GM23338 (cell line): ENCODE measurements at regions not wholly inside any gene's neighbourhood (a gene's known extent, or its start where the extent isn't known, plus 50 kb on each side); places are given as distances from the start of the nearest gene placed in this dataset.

Experiments
- ATAC-seq: fragments of 200-7000 bp; cut with Tn5 transposase; 3 replicates; pipeline ENCODE4 v1.9.1; 2020
- DNase-seq: peaks from one replicate; pipeline ENCODE4 v3.0.0-alpha.2; 2015; ENCODE audit warnings: low spot score
- H2AFZ ChIP-seq: fragments of 200-600 bp; sonication (generic); 2 replicates; pipeline ENCODE4 v1.8.0; 2016; ENCODE audit warnings: antibody characterized with exemption, mild to moderate bottlenecking, moderate library complexity
- H3F3A ChIP-seq: fragments of 200-600 bp; sonication (generic); replicated peaks from 2 replicates; pipeline ENCODE4 v1.8.0; 2017; ENCODE audit warnings: antibody characterized with exemption, mixed run types, low read depth
- H3K27ac ChIP-seq: fragments of 200-600 bp; sonication (generic); 2 replicates; pipeline ENCODE4 v1.6.1; 2016; ENCODE audit warnings: low read depth
- H3K27me3 ChIP-seq: fragments of 200-600 bp; sonication (generic); 2 replicates; pipeline ENCODE4 v1.8.0; 2016; ENCODE audit warnings: mild to moderate bottlenecking, mixed run types, moderate library complexity; ENCODE audit not compliant: insufficient read depth
- H3K36me3 ChIP-seq: fragments of 200-600 bp; sonication (generic); 2 replicates; pipeline ENCODE4 v1.8.0; 2016; ENCODE audit warnings: mild to moderate bottlenecking; ENCODE audit not compliant: insufficient read depth
- H3K4me1 ChIP-seq: fragments of 200-600 bp; sonication (generic); 2 replicates; pipeline ENCODE4 v1.8.0; 2016; ENCODE audit warnings: mild to moderate bottlenecking, moderate library complexity; ENCODE audit not compliant: insufficient read depth
- H3K4me2 ChIP-seq: fragments of 200-600 bp; sonication (generic); 2 replicates; pipeline ENCODE4 v1.7.1; 2017; ENCODE audit warnings: mixed run types
- H3K4me3 ChIP-seq: fragments of 200-600 bp; sonication (generic); 2 replicates; pipeline ENCODE4 v1.6.1; 2016; ENCODE audit warnings: mixed run types
- H3K79me2 ChIP-seq: fragments of 200-600 bp; sonication (generic); replicated peaks from 2 replicates; pipeline ENCODE4 v1.8.0; 2017; ENCODE audit warnings: mild to moderate bottlenecking; ENCODE audit not compliant: insufficient read depth
- H3K9me2 ChIP-seq: fragments of 200-600 bp; sonication (generic); 2 replicates; pipeline ENCODE4 v1.8.0; 2017; ENCODE audit not compliant: insufficient read depth
- H4K20me1 ChIP-seq: fragments of 200-600 bp; sonication (generic); replicated peaks from 2 replicates; pipeline ENCODE4 v1.8.0; 2017; ENCODE audit warnings: mild to moderate bottlenecking; ENCODE audit not compliant: insufficient read depth
- H3K27ac Mint-ChIP-seq: 2 replicates; pipeline ENCODE4 v1.8.0; 2020; ENCODE audit warnings: inconsistent platforms, mild to moderate bottlenecking, moderate library complexity, mixed read lengths
- H3K27me3 Mint-ChIP-seq: 3 replicates; pipeline ENCODE4 v1.8.0; 2022; ENCODE audit warnings: low read depth, mild to moderate bottlenecking, moderate library complexity, mixed read lengths, inconsistent platforms; ENCODE audit not compliant: insufficient read depth, poor library complexity
- H3K36me3 Mint-ChIP-seq: 3 replicates; pipeline ENCODE4 v1.8.0; 2021; ENCODE audit warnings: low read depth, mild to moderate bottlenecking, inconsistent platforms, moderate library complexity, mixed read lengths
- H3K4me1 Mint-ChIP-seq: 3 replicates; pipeline ENCODE4 v1.8.0; 2020; ENCODE audit warnings: mild to moderate bottlenecking, inconsistent platforms, mixed read lengths
- H3K4me3 Mint-ChIP-seq: 3 replicates; pipeline ENCODE4 v1.8.0; 2021; ENCODE audit warnings: moderate library complexity, mild to moderate bottlenecking, inconsistent platforms, mixed read lengths
- H3K9me3 Mint-ChIP-seq: 3 replicates; pipeline ENCODE4 v1.8.0; 2020; ENCODE audit warnings: moderate library complexity, mild to moderate bottlenecking, inconsistent platforms, mixed read lengths
- CREB1 ChIP-seq: fragments of 250-450 bp; sonication (Bioruptor Pico); IDR thresholded peaks from 2 replicates; pipeline ENCODE4 v1.5.0; 2020; ENCODE audit warnings: low read depth, mild to moderate bottlenecking, moderate library complexity
- CTCF ChIP-seq, 2 experiments: fragments of 200-600 bp in 1 of 2; sonication (generic) in 1 of 2; conservative IDR thresholded peaks; 2 replicates each; pipeline versions ENCODE4 v1.5.1 to v1.6.1; 2016 to 2017; ENCODE audit warnings: antibody characterized with exemption in 2 of 2, low read depth in 2 of 2, mild to moderate bottlenecking in 2 of 2, moderate library complexity in 1 of 2
- ETS1 ChIP-seq: IDR thresholded peaks from 2 replicates; pipeline ENCODE4 v1.6.1; 2016; ENCODE audit warnings: antibody characterized with exemption
- EZH2 ChIP-seq: fragments of 200-600 bp; sonication (generic); IDR thresholded peaks from one replicate; pipeline ENCODE4 v1.8.0; 2017; ENCODE audit warnings: antibody characterized with exemption, mild to moderate bottlenecking, low read depth; ENCODE audit not compliant: unreplicated experiment
- EZH2phosphoT487 ChIP-seq: fragments of 200-600 bp; sonication (generic); IDR thresholded peaks from one replicate; pipeline ENCODE4 v1.8.1; 2018; ENCODE audit warnings: antibody characterized with exemption; ENCODE audit not compliant: unreplicated experiment
- JUNB ChIP-seq: IDR thresholded peaks from one replicate; pipeline ENCODE4 v1.6.1; 2016; ENCODE audit warnings: antibody characterized with exemption; ENCODE audit not compliant: unreplicated experiment
- NANOG ChIP-seq: IDR thresholded peaks from 2 replicates; pipeline ENCODE4 v1.6.1; 2016; ENCODE audit warnings: antibody characterized with exemption, borderline replicate concordance
- POLR2AphosphoS5 ChIP-seq: IDR thresholded peaks from 2 replicates; pipeline ENCODE4 v1.6.1; 2016; ENCODE audit warnings: antibody characterized with exemption, low read depth
- STAT1 ChIP-seq: IDR thresholded peaks from one replicate; pipeline ENCODE4 v1.6.1; 2016; ENCODE audit warnings: antibody characterized with exemption; ENCODE audit not compliant: unreplicated experiment
- ZNF114 ChIP-seq: fragments of 250-450 bp; sonication (Bioruptor Pico); IDR thresholded peaks from 2 replicates; pipeline ENCODE4 v1.5.0; 2020; ENCODE audit warnings: mild to moderate bottlenecking, moderate library complexity
- ZNF331 ChIP-seq: fragments of 250-450 bp; sonication (Bioruptor Pico); IDR thresholded peaks from 2 replicates; pipeline ENCODE4 v1.5.0; 2020; ENCODE audit warnings: low read depth, mild to moderate bottlenecking, moderate library complexity
- ZNF462 ChIP-seq: fragments of 250-450 bp; sonication (Bioruptor Pico); IDR thresholded peaks from 2 replicates; pipeline ENCODE4 v1.5.0; 2020; ENCODE audit warnings: mild to moderate bottlenecking, moderate library complexity
- TF ChIP-seq, protein P1 (sequence below): IDR thresholded peaks from one replicate; pipeline ENCODE4 v1.6.1; 2018; ENCODE audit warnings: antibody characterized with exemption; ENCODE audit not compliant: unreplicated experiment

DNA sequence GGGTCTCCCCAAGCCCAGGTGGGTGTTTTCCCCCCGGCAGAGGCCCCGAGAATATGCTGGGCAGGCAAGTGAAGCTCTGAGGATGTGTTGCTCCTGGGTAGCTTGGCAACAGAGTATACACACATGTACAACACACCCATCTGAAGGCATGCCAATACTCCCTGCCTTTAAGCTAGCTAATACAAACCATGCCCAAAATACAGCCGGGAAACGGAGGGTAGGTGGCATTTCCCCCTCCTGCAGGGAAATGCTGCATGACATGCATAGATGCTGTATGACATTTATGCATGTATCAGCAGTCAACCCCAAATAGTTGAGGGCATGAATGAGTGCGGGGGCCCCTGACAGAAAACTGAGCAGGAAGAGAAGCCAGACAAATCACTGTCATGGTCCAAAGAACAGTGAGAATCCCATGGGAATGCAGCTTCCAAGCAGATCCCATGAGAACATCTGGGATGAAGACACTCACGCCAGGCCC lies 614.1 kb downstream of the EBF1 start:
- Mint-ChIP-seq H3K27ac (no peak overlapping the region), H3K36me3 (no peaks in the 10 kb centered on the region), H3K4me1 (peaks cover 23% of the 10 kb centered on the region), H3K4me3 (no peak overlapping the region), H3K27me3 (peaks cover 2% of the 10 kb centered on the region), H3K9me3 (no peaks in the 10 kb centered on the region)
- Histone ChIP-seq H2AFZ (no peak overlapping the region), H3K4me3 (no peak overlapping the region), H3K4me1 (peaks cover 21% of the 10 kb centered on the region), H3K27ac (no peak overlapping the region), H3K27me3 (no peaks in the 10 kb centered on the region), H3K9me2 (peaks cover 8% of the 10 kb centered on the region), H3K79me2 (no peaks in the 10 kb centered on the region), H3K4me2 (no peak overlapping the region), H4K20me1 (no peaks in the 10 kb centered on the region), H3K36me3 (no peaks in the 10 kb centered on the region), H3F3A (no peaks in the 10 kb centered on the region)
- ATAC-seq, result no peak
- TF ChIP-seq, protein P1, sequence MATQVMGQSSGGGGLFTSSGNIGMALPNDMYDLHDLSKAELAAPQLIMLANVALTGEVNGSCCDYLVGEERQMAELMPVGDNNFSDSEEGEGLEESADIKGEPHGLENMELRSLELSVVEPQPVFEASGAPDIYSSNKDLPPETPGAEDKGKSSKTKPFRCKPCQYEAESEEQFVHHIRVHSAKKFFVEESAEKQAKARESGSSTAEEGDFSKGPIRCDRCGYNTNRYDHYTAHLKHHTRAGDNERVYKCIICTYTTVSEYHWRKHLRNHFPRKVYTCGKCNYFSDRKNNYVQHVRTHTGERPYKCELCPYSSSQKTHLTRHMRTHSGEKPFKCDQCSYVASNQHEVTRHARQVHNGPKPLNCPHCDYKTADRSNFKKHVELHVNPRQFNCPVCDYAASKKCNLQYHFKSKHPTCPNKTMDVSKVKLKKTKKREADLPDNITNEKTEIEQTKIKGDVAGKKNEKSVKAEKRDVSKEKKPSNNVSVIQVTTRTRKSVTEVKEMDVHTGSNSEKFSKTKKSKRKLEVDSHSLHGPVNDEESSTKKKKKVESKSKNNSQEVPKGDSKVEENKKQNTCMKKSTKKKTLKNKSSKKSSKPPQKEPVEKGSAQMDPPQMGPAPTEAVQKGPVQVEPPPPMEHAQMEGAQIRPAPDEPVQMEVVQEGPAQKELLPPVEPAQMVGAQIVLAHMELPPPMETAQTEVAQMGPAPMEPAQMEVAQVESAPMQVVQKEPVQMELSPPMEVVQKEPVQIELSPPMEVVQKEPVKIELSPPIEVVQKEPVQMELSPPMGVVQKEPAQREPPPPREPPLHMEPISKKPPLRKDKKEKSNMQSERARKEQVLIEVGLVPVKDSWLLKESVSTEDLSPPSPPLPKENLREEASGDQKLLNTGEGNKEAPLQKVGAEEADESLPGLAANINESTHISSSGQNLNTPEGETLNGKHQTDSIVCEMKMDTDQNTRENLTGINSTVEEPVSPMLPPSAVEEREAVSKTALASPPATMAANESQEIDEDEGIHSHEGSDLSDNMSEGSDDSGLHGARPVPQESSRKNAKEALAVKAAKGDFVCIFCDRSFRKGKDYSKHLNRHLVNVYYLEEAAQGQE, result no peak
- TF ChIP-seq CREB1 (no peak), ZNF462 (CRISPR knock-in tag) (no peak), ZNF114 (CRISPR knock-in tag) (no peak), STAT1 (no peak), ZNF331 (CRISPR knock-in tag) (no peak), NANOG (no peak), EZH2 (no peak), EZH2phosphoT487 (no peak), POLR2AphosphoS5 (no peak), CTCF (conservative IDR thresholded peaks at IDR 0.05; ENCODE audit: low read depth in 2 of 2) (no peak), ETS1 (no peak), JUNB (no peak)
- no peak for DNase-seq
